ENCODE measurements at regions not wholly inside any gene's neighbourhood (a gene's known extent, or its start where the extent isn't known, plus 50 kb on each side); places are given as distances from the start of the nearest gene placed in this dataset.

DNA sequence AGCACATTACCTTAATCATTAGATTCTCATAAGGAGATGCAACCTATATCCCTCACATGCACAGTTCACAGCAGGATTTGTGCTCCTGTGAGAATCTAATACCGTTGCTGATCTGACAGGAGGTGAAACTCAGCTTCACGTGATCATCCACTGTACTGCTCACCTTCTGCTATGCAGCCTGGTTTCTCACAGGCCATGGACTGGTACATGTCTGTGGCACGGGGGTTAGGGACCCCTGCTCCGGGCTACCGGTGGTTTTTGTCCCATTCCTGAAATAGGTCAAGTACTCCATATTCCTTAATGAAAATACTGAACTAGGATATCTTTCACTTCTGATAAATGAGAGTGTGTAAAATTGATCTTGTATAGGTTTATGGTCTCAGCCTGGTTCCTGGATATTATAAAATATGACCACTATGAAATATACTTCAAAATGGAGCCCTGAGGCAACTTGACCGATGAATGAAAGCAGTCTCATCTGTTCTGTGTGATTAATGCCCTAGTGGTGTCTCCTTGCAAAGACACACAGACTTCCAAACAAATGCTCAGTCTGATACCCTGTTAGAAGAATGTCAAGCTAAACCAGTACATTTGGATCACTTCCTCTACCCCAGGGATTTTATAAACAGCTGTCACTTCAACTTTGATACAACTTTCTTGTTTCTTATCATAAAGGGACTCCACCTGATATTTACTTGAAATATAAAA lies 492.9 kb upstream of the ANO3 start:
- no peak for DNase-seq (ENCODE audit: low read depth in 1 of 2, low spot score in 1 of 2)
- Histone ChIP-seq H3K4me3 (no peak overlapping the region), H3K4me1 (no peaks in the 10 kb centered on the region), H3K27ac (no peak overlapping the region), H3K4me2 (no peak overlapping the region), H3K9me3 (no peaks in the 10 kb centered on the region)
- ATAC-seq: no peak
- 3% methylated on average over 6 of the region's 6 CpGs for WGBS (ENCODE audit: missing lambda C conversion rate)
- CTCF ChIA-PET: no interaction called here
- POLR2A ChIA-PET: no interaction called here
- TF ChIP-seq JUNB (IDR thresholded peaks at IDR 0.05): no peak
- TF ChIP-seq KDM5A (IDR thresholded peaks at IDR 0.05): no peak
- no peak for TF ChIP-seq EHMT2 (IDR thresholded peaks at IDR 0.05; ENCODE audit: low read depth)
- TF ChIP-seq, protein P1, sequence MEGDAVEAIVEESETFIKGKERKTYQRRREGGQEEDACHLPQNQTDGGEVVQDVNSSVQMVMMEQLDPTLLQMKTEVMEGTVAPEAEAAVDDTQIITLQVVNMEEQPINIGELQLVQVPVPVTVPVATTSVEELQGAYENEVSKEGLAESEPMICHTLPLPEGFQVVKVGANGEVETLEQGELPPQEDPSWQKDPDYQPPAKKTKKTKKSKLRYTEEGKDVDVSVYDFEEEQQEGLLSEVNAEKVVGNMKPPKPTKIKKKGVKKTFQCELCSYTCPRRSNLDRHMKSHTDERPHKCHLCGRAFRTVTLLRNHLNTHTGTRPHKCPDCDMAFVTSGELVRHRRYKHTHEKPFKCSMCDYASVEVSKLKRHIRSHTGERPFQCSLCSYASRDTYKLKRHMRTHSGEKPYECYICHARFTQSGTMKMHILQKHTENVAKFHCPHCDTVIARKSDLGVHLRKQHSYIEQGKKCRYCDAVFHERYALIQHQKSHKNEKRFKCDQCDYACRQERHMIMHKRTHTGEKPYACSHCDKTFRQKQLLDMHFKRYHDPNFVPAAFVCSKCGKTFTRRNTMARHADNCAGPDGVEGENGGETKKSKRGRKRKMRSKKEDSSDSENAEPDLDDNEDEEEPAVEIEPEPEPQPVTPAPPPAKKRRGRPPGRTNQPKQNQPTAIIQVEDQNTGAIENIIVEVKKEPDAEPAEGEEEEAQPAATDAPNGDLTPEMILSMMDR (IDR thresholded peaks at IDR 0.05): no peak
- no peak for TF ChIP-seq KDM1A (IDR thresholded peaks at IDR 0.05; ENCODE audit: low read depth)
- no peak for TF ChIP-seq HOXB5 (CRISPR knock-in tag; IDR thresholded peaks at IDR 0.05)
- TF ChIP-seq POLR2AphosphoS2 (conservative IDR thresholded peaks at IDR 0.05; ENCODE audit: low read length): no peak
- FAIRE-seq: no peak

DNA sequence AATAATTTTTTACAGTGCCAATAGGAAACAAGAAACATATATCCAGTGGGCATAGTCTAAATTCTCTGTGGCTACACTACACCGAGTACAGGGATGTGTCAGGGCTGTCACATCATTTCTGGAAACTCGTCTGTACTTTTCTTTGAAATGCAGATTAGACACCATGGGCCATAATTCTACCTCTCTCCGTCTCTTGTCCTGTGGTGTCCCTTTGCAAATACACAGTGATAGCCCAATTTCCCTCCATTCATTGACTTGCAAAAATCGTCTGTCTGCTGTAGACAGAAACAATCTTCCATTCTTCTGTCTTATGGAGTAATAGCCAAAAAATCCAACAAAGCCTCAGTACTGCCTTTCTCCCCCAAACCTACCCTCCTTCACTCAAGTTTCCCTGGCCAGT lies 487.1 kb upstream of the ANO3 start:
- no peak overlapping the region for H3K4me3 ChIP-seq
- POLR2A ChIA-PET: no interaction called here
- TF ChIP-seq ZFP36 (IDR thresholded peaks at IDR 0.05; ENCODE audit: borderline replicate concordance, partially characterized antibody): no peak
- no peak for TF ChIP-seq TP53 (CRISPR knock-in tag; IDR thresholded peaks at IDR 0.05)
- TF ChIP-seq MYC (IDR thresholded peaks at IDR 0.05; ENCODE audit: borderline replicate concordance, low read length): no peak
- TF ChIP-seq CHD4 (IDR thresholded peaks at IDR 0.05; ENCODE audit: borderline replicate concordance): no peak
- no peak for TF ChIP-seq NR3C1 (IDR thresholded peaks at IDR 0.05)
- no peak for TF ChIP-seq POLR2A (IDR thresholded peaks at IDR 0.05; ENCODE audit: low read length)
- TF ChIP-seq, protein P2, sequence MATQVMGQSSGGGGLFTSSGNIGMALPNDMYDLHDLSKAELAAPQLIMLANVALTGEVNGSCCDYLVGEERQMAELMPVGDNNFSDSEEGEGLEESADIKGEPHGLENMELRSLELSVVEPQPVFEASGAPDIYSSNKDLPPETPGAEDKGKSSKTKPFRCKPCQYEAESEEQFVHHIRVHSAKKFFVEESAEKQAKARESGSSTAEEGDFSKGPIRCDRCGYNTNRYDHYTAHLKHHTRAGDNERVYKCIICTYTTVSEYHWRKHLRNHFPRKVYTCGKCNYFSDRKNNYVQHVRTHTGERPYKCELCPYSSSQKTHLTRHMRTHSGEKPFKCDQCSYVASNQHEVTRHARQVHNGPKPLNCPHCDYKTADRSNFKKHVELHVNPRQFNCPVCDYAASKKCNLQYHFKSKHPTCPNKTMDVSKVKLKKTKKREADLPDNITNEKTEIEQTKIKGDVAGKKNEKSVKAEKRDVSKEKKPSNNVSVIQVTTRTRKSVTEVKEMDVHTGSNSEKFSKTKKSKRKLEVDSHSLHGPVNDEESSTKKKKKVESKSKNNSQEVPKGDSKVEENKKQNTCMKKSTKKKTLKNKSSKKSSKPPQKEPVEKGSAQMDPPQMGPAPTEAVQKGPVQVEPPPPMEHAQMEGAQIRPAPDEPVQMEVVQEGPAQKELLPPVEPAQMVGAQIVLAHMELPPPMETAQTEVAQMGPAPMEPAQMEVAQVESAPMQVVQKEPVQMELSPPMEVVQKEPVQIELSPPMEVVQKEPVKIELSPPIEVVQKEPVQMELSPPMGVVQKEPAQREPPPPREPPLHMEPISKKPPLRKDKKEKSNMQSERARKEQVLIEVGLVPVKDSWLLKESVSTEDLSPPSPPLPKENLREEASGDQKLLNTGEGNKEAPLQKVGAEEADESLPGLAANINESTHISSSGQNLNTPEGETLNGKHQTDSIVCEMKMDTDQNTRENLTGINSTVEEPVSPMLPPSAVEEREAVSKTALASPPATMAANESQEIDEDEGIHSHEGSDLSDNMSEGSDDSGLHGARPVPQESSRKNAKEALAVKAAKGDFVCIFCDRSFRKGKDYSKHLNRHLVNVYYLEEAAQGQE (IDR thresholded peaks at IDR 0.05): no peak
- no peak for TF ChIP-seq CEBPB (IDR thresholded peaks at IDR 0.05)
- TF ChIP-seq, protein P1 (IDR thresholded peaks at IDR 0.05): no peak
- no peak for TF ChIP-seq MAFK (IDR thresholded peaks at IDR 0.05; ENCODE audit: partially characterized antibody)
- no peak for TF ChIP-seq RAD21 (conservative IDR thresholded peaks at IDR 0.05 in 1 of 2, IDR thresholded peaks at IDR 0.05 in 1 of 2)
- no peak overlapping the region for H3K27ac ChIP-seq
- H3K9me3 ChIP-seq: no peaks in the 10 kb centered on the region
- no peak for ATAC-seq
- CTCF ChIA-PET: no interaction called here
- no peak for FAIRE-seq
- no peaks in the 10 kb centered on the region for H3K4me1 ChIP-seq
- no peak for DNase-seq (ENCODE audit: low read depth in 1 of 2, low spot score in 1 of 2)
- WGBS (ENCODE audit: missing lambda C conversion rate): 10% methylated on average over 4 of the region's 4 CpGs
- H3K4me2 ChIP-seq: no peak overlapping the region

Data from A549 (cell line).